Fibroblast of upper back skin (primary cell): ENCODE measurements at regions not wholly inside any gene's neighbourhood (a gene's known extent, or its start where the extent isn't known, plus 50 kb on each side); places are given as distances from the start of the nearest gene placed in this dataset.

ENCODE experiments used
- DNase-seq: peaks from one replicate; pipeline ENCODE4 v3.0.0-alpha.2; 2013

- DNase-seq = peak; percentile 26
Measured at GRCh38 chr9:78927099-78927940, 630.4 kb downstream of the PSAT1 start.

DNA sequence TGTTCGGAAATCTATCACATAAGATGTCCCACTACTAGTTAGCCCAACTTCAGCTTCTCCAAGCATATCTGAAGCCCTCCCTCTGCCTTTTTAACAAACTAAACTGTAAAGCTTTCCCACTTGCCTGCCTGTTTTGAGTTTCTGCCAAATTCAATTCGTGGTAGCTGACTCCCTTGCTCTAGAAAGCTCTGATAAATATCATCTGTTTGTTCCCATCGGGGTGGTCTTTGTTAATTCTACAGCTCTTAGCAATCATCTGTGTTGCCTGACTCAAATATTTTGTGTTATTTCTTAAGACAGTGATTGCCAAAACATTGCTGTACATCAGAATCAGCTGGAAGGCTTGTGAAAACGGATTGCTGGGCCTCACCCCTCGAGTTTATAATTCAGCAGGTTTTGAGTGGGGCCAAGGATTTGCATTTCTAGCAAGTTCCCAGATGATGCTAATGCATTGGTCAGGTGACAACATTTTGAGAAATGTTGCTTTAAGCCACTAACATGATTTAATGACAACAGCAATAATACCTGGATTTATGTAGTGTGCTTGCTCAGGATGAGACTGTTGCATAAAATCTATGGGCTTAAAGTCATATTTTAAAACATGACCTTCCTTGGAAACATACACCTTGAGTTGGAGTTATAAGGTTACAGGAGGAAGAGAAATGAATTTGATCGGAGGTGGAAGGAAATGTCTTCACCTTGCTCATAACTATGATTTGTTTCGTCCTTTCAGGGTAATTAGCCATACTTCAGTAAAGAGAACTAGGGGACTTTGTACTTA is 631.9 kb downstream of the PSAT1 start:
- DNase-seq = peak; percentile 71

- DNase-seq = no peak
Measured at GRCh38 chr9:78930281-78930680, 633.4 kb downstream of the PSAT1 start.

- peak; percentile 90 for DNase-seq
Measured at GRCh38 chr9:78932849-78933627, 636.1 kb downstream of the PSAT1 start.

- DNase-seq = no peak
Measured at GRCh38 chr9:78934880-78935279, 636.9 kb upstream of the TLE4 start.

- DNase-seq = no peak
Measured at GRCh38 chr9:78938821-78939220, 632.9 kb upstream of the TLE4 start.

DNA sequence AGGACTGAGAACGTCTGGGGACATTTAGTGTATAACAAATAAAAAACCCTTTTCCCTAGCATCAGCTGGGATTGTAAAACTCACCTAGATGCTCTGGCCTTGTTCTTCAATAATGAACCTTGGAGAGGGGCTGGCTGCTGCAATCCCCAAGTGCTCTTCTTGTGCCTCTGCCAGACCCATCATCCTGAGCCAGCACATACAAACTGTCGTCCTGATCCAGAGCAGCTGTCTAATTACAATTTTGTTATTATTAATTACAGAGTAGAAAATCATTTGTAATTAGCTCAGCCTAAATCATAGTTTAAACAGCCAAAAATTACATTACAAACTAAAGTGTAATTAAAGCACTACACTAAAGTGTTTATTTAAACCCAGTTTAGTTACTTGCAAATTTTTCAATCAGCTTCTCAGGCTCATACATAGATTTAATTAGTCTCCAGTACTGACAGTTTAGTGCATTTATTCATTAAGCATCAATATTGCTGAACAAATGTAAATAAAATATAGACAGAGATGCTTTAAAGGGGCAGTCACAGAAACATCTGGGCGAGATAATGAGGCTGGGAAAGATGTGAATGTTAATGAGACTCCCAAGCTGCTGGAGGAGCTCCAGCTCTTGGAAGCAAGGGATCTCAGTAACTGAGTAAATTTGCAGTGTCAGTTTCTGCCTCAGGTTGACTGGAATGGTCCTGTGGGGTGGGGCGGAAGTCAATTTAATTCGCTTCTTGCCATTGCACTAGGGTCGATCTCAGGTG is 632.3 kb upstream of the TLE4 start:
- no peak for DNase-seq

DNA sequence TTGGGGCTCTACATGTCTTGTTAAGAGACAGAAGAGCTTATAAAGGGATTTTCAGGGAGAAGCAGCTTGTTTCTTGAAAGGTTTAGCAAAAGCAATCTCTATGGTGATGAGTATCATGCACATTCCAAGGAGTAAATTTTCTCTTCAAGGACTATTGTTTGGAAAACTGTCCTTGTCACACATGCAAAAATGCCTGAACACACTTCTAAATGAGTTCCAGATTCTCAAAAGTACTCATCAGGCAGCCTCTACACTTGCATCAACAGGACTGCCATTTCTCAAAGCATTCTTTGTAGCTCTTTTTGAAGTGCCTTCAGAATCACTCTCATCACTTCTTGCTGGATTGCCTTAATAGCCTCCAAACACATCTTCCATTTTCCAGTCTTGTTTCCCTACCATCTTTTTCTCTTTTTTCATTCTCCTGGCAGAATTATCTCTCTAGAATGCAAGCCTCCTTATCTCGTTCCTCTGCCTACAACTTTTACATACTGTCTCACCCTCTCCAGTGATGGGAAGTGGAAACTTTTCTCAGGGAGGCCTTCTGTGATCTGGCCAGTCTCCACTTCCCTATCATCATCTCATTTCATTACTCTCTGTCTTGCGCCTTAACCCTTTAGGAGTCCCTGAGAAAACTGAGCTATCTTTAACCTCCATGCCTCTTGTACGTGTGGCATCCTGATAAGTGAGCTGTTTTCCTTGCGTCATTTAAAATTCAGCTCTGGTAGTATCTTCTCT is 631.5 kb upstream of the TLE4 start:
- DNase-seq = no peak

DNA sequence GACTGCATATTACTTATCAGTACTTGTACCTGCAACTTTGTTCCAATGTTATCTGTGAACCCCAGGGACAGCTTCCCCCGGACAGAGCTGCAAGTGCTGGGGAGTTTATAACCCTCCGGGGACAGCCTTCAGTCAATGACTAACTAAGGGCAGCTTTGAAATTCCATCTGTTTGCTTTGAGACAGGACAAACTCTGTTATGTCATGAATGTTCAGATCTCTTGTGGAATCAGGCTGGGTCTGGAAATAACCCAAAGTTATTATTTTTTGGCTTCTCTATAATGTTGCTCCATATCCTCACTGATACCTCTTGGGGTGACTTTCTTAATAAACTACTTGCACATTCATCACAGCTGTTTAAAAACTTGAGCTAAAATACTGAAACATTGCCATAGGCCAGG is 617.5 kb upstream of the TLE4 start:
- DNase-seq = peak; percentile 51

GRCh38 chr9:78958892-78959291 is 612.9 kb upstream of the TLE4 start:
- no peak for DNase-seq

- no peak for DNase-seq
Measured at GRCh38 chr9:78962156-78962555, 609.6 kb upstream of the TLE4 start.

GRCh38 chr9:78963911-78964310 is 607.9 kb upstream of the TLE4 start:
- DNase-seq = no peak

GRCh38 chr9:78967596-78968217 is 604.1 kb upstream of the TLE4 start:
- DNase-seq = peak; percentile 29

- DNase-seq = no peak
Measured at GRCh38 chr9:78970375-78970774, 601.4 kb upstream of the TLE4 start.

- peak; percentile 11 for DNase-seq
Measured at GRCh38 chr9:78971540-78971939, 600.2 kb upstream of the TLE4 start.

- no peak for DNase-seq
Measured at GRCh38 chr9:78972303-78972999, 599.3 kb upstream of the TLE4 start.

- DNase-seq = peak; percentile 38
Measured at GRCh38 chr9:78973907-78974306, 597.9 kb upstream of the TLE4 start.

DNA sequence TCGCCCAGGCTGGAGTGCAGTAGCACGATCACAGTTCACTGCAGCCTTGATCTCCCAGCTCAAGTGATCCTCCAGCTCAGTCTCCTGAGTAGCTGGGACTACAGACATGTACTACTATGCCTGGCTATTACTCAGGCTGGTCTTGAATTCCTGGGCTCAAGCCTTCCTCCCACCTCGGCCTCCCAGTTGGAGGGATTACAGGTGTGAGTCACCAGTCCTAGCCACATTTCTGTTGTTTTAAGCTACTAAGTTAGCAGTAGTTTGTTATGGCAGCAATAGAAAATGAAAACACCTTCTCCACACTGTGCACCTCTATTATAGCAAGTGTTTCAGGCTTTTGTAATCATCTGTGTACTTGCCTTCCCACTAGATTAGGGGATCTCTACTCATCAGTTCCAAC is 588.9 kb upstream of the TLE4 start:
- DNase-seq = peak; percentile 60

DNA sequence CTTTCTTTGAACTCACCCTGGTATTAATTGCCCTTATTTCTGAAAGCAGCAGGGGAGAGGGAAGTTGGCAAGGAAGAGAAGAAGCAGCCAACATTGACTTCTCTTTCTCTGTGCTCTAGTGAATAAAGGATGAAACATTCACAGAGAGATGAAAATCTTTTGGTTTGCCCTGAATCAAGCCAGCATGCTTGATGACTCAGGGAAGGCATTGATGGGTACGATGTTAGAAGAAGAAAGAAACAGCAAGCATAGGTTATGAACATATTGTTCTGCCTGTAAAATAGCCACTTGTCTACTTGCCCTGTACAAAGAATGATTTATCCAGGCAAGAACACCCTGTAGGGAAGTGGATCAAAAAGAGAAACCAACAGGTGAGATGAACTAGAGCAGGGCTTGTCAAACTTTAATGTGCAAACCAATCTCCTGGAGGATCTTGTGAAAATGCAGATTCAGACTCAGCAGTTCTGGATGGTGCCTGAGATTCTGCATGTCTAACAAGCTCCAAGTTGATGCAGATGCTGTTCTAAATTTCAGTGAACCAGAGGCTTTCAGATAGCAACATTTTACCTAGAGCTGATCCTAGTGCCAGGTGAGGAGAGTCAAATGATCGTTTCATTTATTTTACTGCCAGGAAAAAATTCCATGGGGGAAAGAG is 586.6 kb upstream of the TLE4 start:
- DNase-seq = peak; percentile 30

DNA sequence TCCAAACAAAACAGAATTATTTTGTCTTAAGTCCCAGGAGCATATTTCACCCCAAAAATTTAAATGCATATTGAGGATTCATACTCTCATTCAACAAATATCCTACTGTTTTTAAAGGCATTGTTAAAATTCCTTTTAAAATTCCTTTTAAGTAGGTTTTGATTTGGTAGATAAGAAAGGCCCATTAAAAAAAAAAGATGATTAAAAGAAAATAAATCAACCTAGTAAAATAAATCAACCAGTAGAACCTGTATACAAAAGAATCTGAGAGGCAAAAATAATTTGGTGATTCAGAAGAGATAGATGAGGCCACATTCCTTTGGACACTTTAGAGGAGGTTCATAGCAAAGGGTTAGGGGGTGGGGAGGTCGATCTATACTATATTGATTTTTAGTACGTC is 585.3 kb upstream of the TLE4 start:
- DNase-seq = peak; percentile 51
